IMR-90 (cell line): ENCODE measurements at regions not wholly inside any gene's neighbourhood (a gene's known extent, or its start where the extent isn't known, plus 50 kb on each side); places are given as distances from the start of the nearest gene placed in this dataset.

Experiments used
- ATAC-seq: fragments of 200-7000 bp; cut with Tn5 transposase; 2 replicates; pipeline ENCODE4 v1.9.1; 2020; ENCODE audit warnings: low read depth, mild to moderate bottlenecking, moderate library complexity
- BruUV-seq: library from RNA; stranded (reverse); fragments of 400-500 nt; replicated peaks from 2 replicates; lab custom pipeline; 2021; lab: Mats Ljungman, UMichigan
- CTCF ChIA-PET: fragments of 300-600 bp; formaldehyde crosslinking; extraction: SDS; loops from one replicate; lab custom pipeline; 2021; ENCODE audit warnings: antibody characterized with exemption; lab: Yijun Ruan, JAX
- POLR2A ChIA-PET: fragments of 300-600 bp; sonication (Branson Sonifier 250); formaldehyde crosslinking; loops from one replicate; lab custom pipeline; 2022; ENCODE audit warnings: antibody characterized with exemption; ENCODE audit not compliant: unreplicated experiment; lab: Charles Lee
- DNase-seq: peaks from one replicate; pipeline ENCODE4 v3.0.0; 2013
- H2AFZ ChIP-seq: replicated peaks from 2 replicates; pipeline ENCODE3; 2013; ENCODE audit warnings: low read length, mild to moderate bottlenecking; ENCODE audit not compliant: poor library complexity
- H2AK5ac ChIP-seq: 2 replicates; pipeline ENCODE4 v1.6.1; 2013; ENCODE audit warnings: low read depth, low read length, inconsistent platforms
- H2AK9ac ChIP-seq: replicated peaks from 2 replicates; pipeline ENCODE3; 2013; ENCODE audit warnings: mild to moderate bottlenecking, low read depth, low read length, moderate library complexity; ENCODE audit not compliant: poor library complexity
- H2BK120ac ChIP-seq: 2 replicates; pipeline ENCODE4 v1.6.1; 2013; ENCODE audit warnings: low read depth, low read length, inconsistent platforms
- H2BK15ac ChIP-seq: 3 replicates; pipeline ENCODE4 v1.6.1; 2013; ENCODE audit warnings: low read depth, low read length, inconsistent platforms
- H2BK20ac ChIP-seq: 2 replicates; pipeline ENCODE4 v1.6.1; 2013; ENCODE audit warnings: low read depth, mild to moderate bottlenecking, inconsistent platforms, low read length, moderate library complexity
- H2BK5ac ChIP-seq: 2 replicates; pipeline ENCODE4 v1.6.1; 2013; ENCODE audit warnings: mild to moderate bottlenecking, low read depth, low read length, inconsistent platforms; ENCODE audit not compliant: poor library complexity, severe bottlenecking
- H3K14ac ChIP-seq: replicated peaks from 2 replicates; pipeline ENCODE4 v1.6.1; 2013; ENCODE audit warnings: low read depth, low read length, inconsistent platforms
- H3K18ac ChIP-seq: 2 replicates; pipeline ENCODE4 v1.6.1; 2013; ENCODE audit warnings: low read depth, low read length, control low read depth
- H3K23ac ChIP-seq: 2 replicates; pipeline ENCODE4 v1.6.1; 2013; ENCODE audit warnings: low read depth, low read length, inconsistent platforms
- H3K27ac ChIP-seq: 2 replicates; pipeline ENCODE4 v1.5.1; 2013; ENCODE audit warnings: mild to moderate bottlenecking, control low read depth, low read length; ENCODE audit not compliant: insufficient read depth
- H3K27me3 ChIP-seq: 2 replicates; pipeline ENCODE4 v1.6.1; 2013; ENCODE audit warnings: low read length; ENCODE audit not compliant: control insufficient read depth, insufficient read depth
- H3K36me3 ChIP-seq: 2 replicates; pipeline ENCODE4 v1.6.1; 2013; ENCODE audit warnings: low read length, mixed read lengths; ENCODE audit not compliant: control insufficient read depth, insufficient read depth
- H3K4ac ChIP-seq: 2 replicates; pipeline ENCODE4 v1.6.1; 2013; ENCODE audit warnings: low read depth, low read length, inconsistent platforms
- H3K4me1 ChIP-seq: 2 replicates; pipeline ENCODE4 v1.6.1; 2013; ENCODE audit warnings: low read length, mixed read lengths; ENCODE audit not compliant: control insufficient read depth, insufficient read depth
- H3K4me2 ChIP-seq: 2 replicates; pipeline ENCODE4 v1.6.1; 2013; ENCODE audit warnings: low read depth, mild to moderate bottlenecking, control low read depth, low read length, moderate library complexity
- H3K4me3 ChIP-seq: 2 replicates; pipeline ENCODE4 v1.5.1; 2013; ENCODE audit warnings: low read depth, mild to moderate bottlenecking, control low read depth, low read length, moderate library complexity; ENCODE audit not compliant: insufficient read depth
- H3K56ac ChIP-seq: 2 replicates; pipeline ENCODE4 v1.6.1; 2013; ENCODE audit warnings: low read length, inconsistent platforms; ENCODE audit not compliant: insufficient read depth; ENCODE audit errors: extremely low read depth
- H3K79me1 ChIP-seq, 2 experiments: 2 replicates each; pipeline ENCODE4 v1.6.1; 2013; ENCODE audit warnings: low read length in 2 of 2, inconsistent platforms in 1 of 2, low read depth in 1 of 2
- H3K9ac ChIP-seq: 2 replicates; pipeline ENCODE4 v1.6.1; 2013; ENCODE audit warnings: low read depth, low read length, control low read depth
- H3K9me1 ChIP-seq: 2 replicates; pipeline ENCODE4 v1.6.1; 2013; ENCODE audit warnings: low read length, inconsistent platforms; ENCODE audit not compliant: insufficient read depth
- H3K9me3 ChIP-seq: 2 replicates; pipeline ENCODE4 v1.6.1; 2013; ENCODE audit warnings: low read length; ENCODE audit not compliant: control insufficient read depth, insufficient read depth
- H4K20me1 ChIP-seq: 2 replicates; pipeline ENCODE4 v1.6.1; 2013; ENCODE audit warnings: low read length, inconsistent platforms; ENCODE audit not compliant: insufficient read depth
- H4K5ac ChIP-seq: 2 replicates; pipeline ENCODE4 v1.6.1; 2013; ENCODE audit warnings: mild to moderate bottlenecking, low read depth, low read length, control low read depth
- H4K8ac ChIP-seq, 2 experiments: 2 replicates each; pipeline ENCODE4 v1.6.1; 2013; ENCODE audit warnings: low read depth in 2 of 2, low read length in 2 of 2, control low read depth in 1 of 2, inconsistent platforms in 1 of 2
- H4K91ac ChIP-seq: 2 replicates; pipeline ENCODE4 v1.6.1; 2013; ENCODE audit warnings: low read depth, low read length, inconsistent platforms; ENCODE audit not compliant: insufficient read depth
- CEBPB ChIP-seq: IDR thresholded peaks from 2 replicates; pipeline ENCODE4 v1.6.1; 2012; ENCODE audit warnings: low read depth, low read length, improper control_type of control experiment
- RCOR1 ChIP-seq: IDR thresholded peaks from 2 replicates; pipeline ENCODE4 v1.6.1; 2012; ENCODE audit warnings: mild to moderate bottlenecking, low read length, improper control_type of control experiment; ENCODE audit not compliant: insufficient replicate concordance
- WGBS, 2 experiments: methylation state at CpG; one replicate each; pipeline versions ENCODE4 v1.1.5 to v1.1.7; 2013; ENCODE audit warnings: missing lambda C conversion rate in 2 of 2; ENCODE audit not compliant: insufficient read length in 1 of 2; ENCODE audit errors: extremely low coverage in 2 of 2; 5-methylcytosine and 5-hydroxymethylcytosine counted together
- dilution Hi-C: fragments of 300-500 bp; cut with HindIII; formaldehyde crosslinking; loops from one replicate; pipeline ENCODE4 v1.14.3; 2018; ENCODE audit warnings: low sequenced_read_pairs; ENCODE audit not compliant: unreplicated experiment
- in situ Hi-C: fragments of 300-500 bp; cut with MboI; formaldehyde crosslinking; loops from 3 replicates; pipeline ENCODE4 v1.14.3; 2019; ENCODE audit warnings: low sequenced_read_pairs, inconsistent platforms, mixed read lengths
- intact Hi-C: fragments of 100-400 bp; cut with micrococcal nuclease; formaldehyde crosslinking; loops from 2 replicates; pipeline ENCODE4 v1.10.0; 2022

- dilution Hi-C loops (no loop called here), intact Hi-C loops (loop anchor here (1.0 to 10.0 kb wide), 3 partner anchors 131 to 1104 kb away; no protein-coding TSS in a partner anchor), in situ Hi-C loops (loop anchor here (10.0 kb wide), 3 partner anchors 114 to 1294 kb away; no protein-coding TSS in a partner anchor)
- no TSS peak for BruUV-seq
- H4K8ac ChIP-seq, result no peak overlapping the region
- no peak overlapping the region for H2AK5ac ChIP-seq
- H3K9me3 ChIP-seq, result no peaks in the 10 kb centered on the region
- no peak overlapping the region for H4K5ac ChIP-seq
- no peak overlapping the region for H2AK9ac ChIP-seq
- no peak overlapping the region for H2BK120ac ChIP-seq
- H3K4me3 ChIP-seq, result no peak overlapping the region
- H3K9ac ChIP-seq, result no peak overlapping the region
- H4K91ac ChIP-seq, result no peak overlapping the region
- no peak overlapping the region for H2BK20ac ChIP-seq
- no peak overlapping the region for H3K4ac ChIP-seq
- ChIA-PET CTCF (interaction anchor here (0.6 to 1.2 kb wide), 5 partner anchors 10 to 358 kb away, joined by 3 to 6 read pairs (median 3); no protein-coding TSS in a partner anchor), POLR2A (no interaction called here)
- TF ChIP-seq RCOR1, result no peak
- peak; percentile 59 for TF ChIP-seq CEBPB
- no peaks in the 10 kb centered on the region for H3K9me1 ChIP-seq
- H3K4me2 ChIP-seq, result no peak overlapping the region
- no peak overlapping the region for H3K27ac ChIP-seq
- ATAC-seq, result peak; percentile 53
- no CpG with 5 or more reads among the region's 1 CpG for WGBS, 2 experiments
- H2AFZ ChIP-seq, result no peak overlapping the region
- no peaks in the 10 kb centered on the region for H3K4me1 ChIP-seq
- H3K36me3 ChIP-seq, result no peaks in the 10 kb centered on the region
- H3K18ac ChIP-seq, result no peak overlapping the region
- H3K79me1 ChIP-seq, result no peaks in the 10 kb centered on the region
- no peak overlapping the region for H3K23ac ChIP-seq
- H4K20me1 ChIP-seq, result no peaks in the 10 kb centered on the region
- no peak overlapping the region for H3K56ac ChIP-seq
- peak; percentile 37 for DNase-seq
- no peak overlapping the region for H2BK15ac ChIP-seq
- H3K27me3 ChIP-seq, result peaks cover 13% of the 10 kb centered on the region
- no peak overlapping the region for H2BK5ac ChIP-seq
- no peak overlapping the region for H3K14ac ChIP-seq
These were observed 156.1 kb upstream of the DAB2 start for GRCh38 chr5:39580702-39581453.
